Tibial nerve (tissue), 3 donors: ENCODE measurements at regions not wholly inside any gene's neighbourhood (a gene's known extent, or its start where the extent isn't known, plus 50 kb on each side); places are given as distances from the start of the nearest gene placed in this dataset.

ENCODE experiments used
- POLR2A ChIP-seq, 2 donors: fragments of 450-650 bp; IDR thresholded peaks; one replicate each; pipeline ENCODE4 v1.6.1; 2017; ENCODE audit warnings: antibody characterized with exemption in 2 of 2, mild to moderate bottlenecking in 2 of 2, moderate library complexity in 2 of 2
- TF ChIP-seq, protein P1 (sequence below), 5 experiments: fragments of 200-600 bp in 3 of 5; fragments of 450-650 bp in 2 of 5; sonication (generic) in 3 of 5; IDR thresholded peaks; one replicate each; pipeline ENCODE4 v1.5.1; 2016 to 2019; ENCODE audit warnings: antibody characterized with exemption in 5 of 5, mild to moderate bottlenecking in 3 of 5, moderate library complexity in 2 of 5

DNA sequence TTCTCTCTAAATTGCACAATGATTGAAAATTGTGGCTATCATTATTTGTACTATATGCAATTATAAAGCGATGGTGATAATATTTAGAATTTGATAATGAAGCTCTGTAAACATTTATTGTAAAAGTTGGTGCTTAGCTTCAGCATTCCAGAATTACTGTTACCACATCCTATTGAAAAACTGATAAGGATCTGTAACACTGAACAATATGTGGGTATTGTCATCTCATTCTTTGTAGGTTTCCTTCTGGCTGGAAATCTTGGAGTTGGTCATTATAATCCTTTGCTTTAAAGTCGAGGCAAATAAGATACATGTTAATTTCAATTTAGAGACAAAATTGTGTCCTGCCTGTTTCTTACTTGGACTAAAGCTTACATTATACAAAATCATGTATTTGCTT is 323.4 kb upstream of the GOLIM4 start:
- no peak for TF ChIP-seq POLR2A (IDR thresholded peaks at IDR 0.05)
- TF ChIP-seq, protein P1, sequence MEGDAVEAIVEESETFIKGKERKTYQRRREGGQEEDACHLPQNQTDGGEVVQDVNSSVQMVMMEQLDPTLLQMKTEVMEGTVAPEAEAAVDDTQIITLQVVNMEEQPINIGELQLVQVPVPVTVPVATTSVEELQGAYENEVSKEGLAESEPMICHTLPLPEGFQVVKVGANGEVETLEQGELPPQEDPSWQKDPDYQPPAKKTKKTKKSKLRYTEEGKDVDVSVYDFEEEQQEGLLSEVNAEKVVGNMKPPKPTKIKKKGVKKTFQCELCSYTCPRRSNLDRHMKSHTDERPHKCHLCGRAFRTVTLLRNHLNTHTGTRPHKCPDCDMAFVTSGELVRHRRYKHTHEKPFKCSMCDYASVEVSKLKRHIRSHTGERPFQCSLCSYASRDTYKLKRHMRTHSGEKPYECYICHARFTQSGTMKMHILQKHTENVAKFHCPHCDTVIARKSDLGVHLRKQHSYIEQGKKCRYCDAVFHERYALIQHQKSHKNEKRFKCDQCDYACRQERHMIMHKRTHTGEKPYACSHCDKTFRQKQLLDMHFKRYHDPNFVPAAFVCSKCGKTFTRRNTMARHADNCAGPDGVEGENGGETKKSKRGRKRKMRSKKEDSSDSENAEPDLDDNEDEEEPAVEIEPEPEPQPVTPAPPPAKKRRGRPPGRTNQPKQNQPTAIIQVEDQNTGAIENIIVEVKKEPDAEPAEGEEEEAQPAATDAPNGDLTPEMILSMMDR (IDR thresholded peaks at IDR 0.05) = no peak
